OCI-LY1 (cell line): ENCODE measurements at regions not wholly inside any gene's neighbourhood (a gene's known extent, or its start where the extent isn't known, plus 50 kb on each side); places are given as distances from the start of the nearest gene placed in this dataset.

Experiments used
- EZH2 ChIP-seq: fragments of 200-600 bp; sonication (generic), shearing (Covaris generic); IDR thresholded peaks from 2 replicates; pipeline ENCODE4 v1.8.0; 2017; ENCODE audit warnings: borderline replicate concordance, mixed run types, mild to moderate bottlenecking, antibody characterized with exemption, low read length, moderate library complexity, mixed read lengths
- TF ChIP-seq, protein P1 (sequence below): fragments of 200-600 bp; sonication (generic), shearing (Covaris generic); IDR thresholded peaks from 2 replicates; pipeline ENCODE4 v1.5.1; 2017; ENCODE audit warnings: mild to moderate bottlenecking, antibody characterized with exemption, low read length, moderate library complexity, mixed read lengths

DNA sequence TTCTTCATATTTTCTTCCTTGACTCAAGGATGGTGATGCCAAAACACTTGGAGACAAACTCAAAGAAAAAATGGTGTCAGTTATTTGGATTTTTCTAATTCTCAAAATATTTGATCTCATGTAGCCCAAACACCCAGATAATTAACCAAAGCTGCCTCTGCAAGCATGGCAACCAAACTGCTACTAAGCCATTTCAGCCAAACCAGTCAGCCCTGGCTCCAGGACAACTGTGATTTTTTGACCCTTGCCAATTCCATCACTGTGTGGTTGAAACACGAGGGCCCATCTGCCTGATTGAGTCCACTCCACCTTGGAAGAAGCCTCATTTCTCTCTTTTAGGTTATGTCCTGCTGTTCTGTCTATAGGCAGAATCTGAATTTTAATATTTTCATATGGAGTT is 277.4 kb downstream of the BLID start:
- TF ChIP-seq, protein P1, sequence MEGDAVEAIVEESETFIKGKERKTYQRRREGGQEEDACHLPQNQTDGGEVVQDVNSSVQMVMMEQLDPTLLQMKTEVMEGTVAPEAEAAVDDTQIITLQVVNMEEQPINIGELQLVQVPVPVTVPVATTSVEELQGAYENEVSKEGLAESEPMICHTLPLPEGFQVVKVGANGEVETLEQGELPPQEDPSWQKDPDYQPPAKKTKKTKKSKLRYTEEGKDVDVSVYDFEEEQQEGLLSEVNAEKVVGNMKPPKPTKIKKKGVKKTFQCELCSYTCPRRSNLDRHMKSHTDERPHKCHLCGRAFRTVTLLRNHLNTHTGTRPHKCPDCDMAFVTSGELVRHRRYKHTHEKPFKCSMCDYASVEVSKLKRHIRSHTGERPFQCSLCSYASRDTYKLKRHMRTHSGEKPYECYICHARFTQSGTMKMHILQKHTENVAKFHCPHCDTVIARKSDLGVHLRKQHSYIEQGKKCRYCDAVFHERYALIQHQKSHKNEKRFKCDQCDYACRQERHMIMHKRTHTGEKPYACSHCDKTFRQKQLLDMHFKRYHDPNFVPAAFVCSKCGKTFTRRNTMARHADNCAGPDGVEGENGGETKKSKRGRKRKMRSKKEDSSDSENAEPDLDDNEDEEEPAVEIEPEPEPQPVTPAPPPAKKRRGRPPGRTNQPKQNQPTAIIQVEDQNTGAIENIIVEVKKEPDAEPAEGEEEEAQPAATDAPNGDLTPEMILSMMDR: no peak
- TF ChIP-seq EZH2: no peak
